Head of caudate nucleus (tissue), 42 donors: ENCODE measurements at regions not wholly inside any gene's neighbourhood (a gene's known extent, or its start where the extent isn't known, plus 50 kb on each side); places are given as distances from the start of the nearest gene placed in this dataset.

Experiments
- DNase-seq, 42 donors: peaks; one replicate each; pipeline versions ENCODE4 v3.0.0 to v3.0.0-alpha.2; 2020 to 2021; ENCODE audit warnings: mixed read lengths in 7 of 42
- intact Hi-C: fragments of 100-400 bp; cut with DNase I; formaldehyde crosslinking; loops from one replicate; pipeline ENCODE4 v1.15.0; 2022

- no peak for DNase-seq
- intact Hi-C loops, result no loop called here
Observed at GRCh38 chrX:27924718-27925117, 56.5 kb downstream of the DCAF8L1 start.

- no peak for DNase-seq
- intact Hi-C loops, result no loop called here
Observed at GRCh38 chrX:27924261-27924660, 57.0 kb downstream of the DCAF8L1 start.

- intact Hi-C loops, result no loop called here
- peak in 1 of 42 donors; percentile 0 for DNase-seq
Observed at GRCh38 chrX:27918799-27919198, 62.5 kb downstream of the DCAF8L1 start.

GRCh38 chrX:27917713-27918500 is 63.3 kb downstream of the DCAF8L1 start:
- intact Hi-C loops, result no loop called here
- DNase-seq, result no peak

- no peak for DNase-seq
- intact Hi-C loops, result no loop called here
Observed at GRCh38 chrX:27915617-27916016, 65.6 kb downstream of the DCAF8L1 start.

- intact Hi-C loops, result no loop called here
- no peak for DNase-seq
Observed at GRCh38 chrX:27910412-27910811, 70.8 kb downstream of the DCAF8L1 start.

- intact Hi-C loops, result no loop called here
Observed at GRCh38 chrX:27903960-27904359, 77.3 kb downstream of the DCAF8L1 start.

GRCh38 chrX:27893871-27894270 is 86.1 kb downstream of the MAGEB10 start:
- intact Hi-C loops, result no loop called here
- DNase-seq, result no peak

More at GRCh38 chrX:27903960-27904359, 77.3 kb downstream of the DCAF8L1 start:
- DNase-seq, result no peak

GRCh38 chrX:27893211-27893610 is 85.4 kb downstream of the MAGEB10 start:
- intact Hi-C loops, result no loop called here
- DNase-seq, result no peak

GRCh38 chrX:27890611-27891010 is 82.8 kb downstream of the MAGEB10 start:
- no peak for DNase-seq
- intact Hi-C loops, result no loop called here

GRCh38 chrX:27889878-27890277 is 82.1 kb downstream of the MAGEB10 start:
- intact Hi-C loops, result no loop called here

GRCh38 chrX:27884654-27885053 is 76.9 kb downstream of the MAGEB10 start:
- no peak for DNase-seq
- intact Hi-C loops, result no loop called here

More at GRCh38 chrX:27889878-27890277, 82.1 kb downstream of the MAGEB10 start:
- no peak for DNase-seq

GRCh38 chrX:27883468-27884092 is 75.8 kb downstream of the MAGEB10 start:
- no peak for DNase-seq
- intact Hi-C loops, result no loop called here

- DNase-seq, result no peak
- intact Hi-C loops, result no loop called here
Observed at GRCh38 chrX:27882695-27883094, 74.9 kb downstream of the MAGEB10 start.

GRCh38 chrX:27878862-27879261 is 71.1 kb downstream of the MAGEB10 start:
- intact Hi-C loops, result no loop called here
- DNase-seq, result no peak
